ENCODE measurements at regions not wholly inside any gene's neighbourhood (a gene's known extent, or its start where the extent isn't known, plus 50 kb on each side); places are given as distances from the start of the nearest gene placed in this dataset.

- Histone ChIP-seq H3K27ac (ENCODE audit: insufficient read depth, low read depth, low read length) (no peak overlapping the region), H3K27me3 (ENCODE audit: control insufficient read depth in 2 of 2, insufficient read depth in 2 of 2, low read length in 2 of 2) (no peaks in the 10 kb centered on the region), H3K79me2 (ENCODE audit: control insufficient read depth, insufficient read depth, low read length) (no peaks in the 10 kb centered on the region), H3K4me3 (replicated peaks in 1 of 3; ENCODE audit: insufficient read depth in 1 of 3, low read depth in 1 of 3, low read length in 3 of 3) (no peak overlapping the region), H3K9me1 (replicated peaks; ENCODE audit: control insufficient read depth, extremely low read depth, insufficient read depth, low read length) (no peaks in the 10 kb centered on the region), H3K4me1 (ENCODE audit: control insufficient read depth, extremely low read depth, insufficient read depth, low read length) (no peaks in the 10 kb centered on the region), H3K9me3 (replicated peaks; ENCODE audit: control insufficient read depth, insufficient read depth, low read length) (peaks cover 2% of the 10 kb centered on the region), H3K4me2 (ENCODE audit: insufficient read depth, low read length) (no peak overlapping the region), H4K20me1 (replicated peaks; ENCODE audit: control insufficient read depth, extremely low read depth, insufficient read depth, low read length) (no peaks in the 10 kb centered on the region), H2AFZ (ENCODE audit: low read depth, low read length) (no peak overlapping the region), H3K9ac (replicated peaks; ENCODE audit: extremely low read depth, insufficient read depth, low read length) (no peak overlapping the region), H3K36me3 (ENCODE audit: control insufficient read depth in 2 of 2, extremely low read depth in 1 of 2, insufficient read depth in 2 of 2, low read length in 2 of 2) (no peaks in the 10 kb centered on the region)
- CTCF ChIA-PET, result no interaction called here
- FAIRE-seq, result no peak
- no TSS peak for BruUV-seq (replicated peaks)
- intact Hi-C loops (cut with micrococcal nuclease), result no loop called here
- TF ChIP-seq FOS (IDR thresholded peaks at IDR 0.05; ENCODE audit: borderline replicate concordance, insufficient read depth, low read length) (no peak), POLR2AphosphoS5 (IDR thresholded peaks at IDR 0.05; ENCODE audit: insufficient read depth, low read depth, low read length) (no peak), POLR2A (IDR thresholded peaks at IDR 0.05; ENCODE audit: low read depth, low read length) (no peak), JUN (IDR thresholded peaks at IDR 0.05; ENCODE audit: borderline replicate concordance, insufficient read depth, insufficient read length, low read depth) (no peak), GATA2 (IDR thresholded peaks at IDR 0.05; ENCODE audit: insufficient read depth, insufficient read length, low read depth, low read length) (no peak), MYC (IDR thresholded peaks at IDR 0.05; ENCODE audit: low read depth, low read length) (no peak), EZH2 (IDR thresholded peaks at IDR 0.05; ENCODE audit: borderline replicate concordance, low read depth, low read length, severe bottlenecking) (no peak)
- TF ChIP-seq, protein P1, sequence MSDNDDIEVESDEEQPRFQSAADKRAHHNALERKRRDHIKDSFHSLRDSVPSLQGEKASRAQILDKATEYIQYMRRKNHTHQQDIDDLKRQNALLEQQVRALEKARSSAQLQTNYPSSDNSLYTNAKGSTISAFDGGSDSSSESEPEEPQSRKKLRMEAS (IDR thresholded peaks at IDR 0.05; ENCODE audit: insufficient read depth, insufficient read length), result no peak
- dilution Hi-C loops (cut with MboI; ENCODE audit: extremely low pct_ligation_motif_present, low sequenced_read_pairs), result no loop called here
- DNase-seq (ENCODE audit: low read depth, low spot score), result no peak
- POLR2A ChIA-PET, result no interaction called here
Observed at GRCh38 chr11:106288057-106288456, 210.6 kb downstream of the AASDHPPT start.

GRCh38 chr11:106288822-106289387 lies 211.4 kb downstream of the AASDHPPT start:
- intact Hi-C loops (cut with micrococcal nuclease) (no loop called here), dilution Hi-C loops (cut with MboI; ENCODE audit: extremely low pct_ligation_motif_present, low sequenced_read_pairs) (no loop called here)
- H2AFZ ChIP-seq (ENCODE audit: low read depth, low read length), result no peak overlapping the region
- no peaks in the 10 kb centered on the region for H3K27me3 ChIP-seq (ENCODE audit: control insufficient read depth in 2 of 2, insufficient read depth in 2 of 2, low read length in 2 of 2)
- H3K9ac ChIP-seq (replicated peaks; ENCODE audit: extremely low read depth, insufficient read depth, low read length), result no peak overlapping the region
- H3K4me3 ChIP-seq (replicated peaks in 1 of 3; ENCODE audit: insufficient read depth in 1 of 3, low read depth in 1 of 3, low read length in 3 of 3), result no peak overlapping the region
- no peaks in the 10 kb centered on the region for H3K79me2 ChIP-seq (ENCODE audit: control insufficient read depth, insufficient read depth, low read length)
- H3K36me3 ChIP-seq (ENCODE audit: control insufficient read depth in 2 of 2, extremely low read depth in 1 of 2, insufficient read depth in 2 of 2, low read length in 2 of 2), result no peaks in the 10 kb centered on the region
- H3K4me2 ChIP-seq (ENCODE audit: insufficient read depth, low read length), result no peak overlapping the region
- DNase-seq (ENCODE audit: low read depth, low spot score) (no peak), FAIRE-seq (no peak)
- TF ChIP-seq JUN (IDR thresholded peaks at IDR 0.05; ENCODE audit: borderline replicate concordance, insufficient read depth, insufficient read length, low read depth), result no peak
- H3K9me3 ChIP-seq (replicated peaks; ENCODE audit: control insufficient read depth, insufficient read depth, low read length), result no peaks in the 10 kb centered on the region
- no TSS peak for BruUV-seq (replicated peaks)
- no peaks in the 10 kb centered on the region for H3K4me1 ChIP-seq (ENCODE audit: control insufficient read depth, extremely low read depth, insufficient read depth, low read length)
- ChIA-PET CTCF (no interaction called here), POLR2A (no interaction called here)
- H3K9me1 ChIP-seq (replicated peaks; ENCODE audit: control insufficient read depth, extremely low read depth, insufficient read depth, low read length), result no peaks in the 10 kb centered on the region
- no peaks in the 10 kb centered on the region for H4K20me1 ChIP-seq (replicated peaks; ENCODE audit: control insufficient read depth, extremely low read depth, insufficient read depth, low read length)
- no peak overlapping the region for H3K27ac ChIP-seq (ENCODE audit: insufficient read depth, low read depth, low read length)

All from endothelial cell of umbilical vein (primary cell).